Epithelial cell of prostate (primary cell): ENCODE measurements at regions not wholly inside any gene's neighbourhood (a gene's known extent, or its start where the extent isn't known, plus 50 kb on each side); places are given as distances from the start of the nearest gene placed in this dataset.

Experiments used
- DNase-seq: peaks from one replicate; pipeline ENCODE4 v3.0.0-alpha.2; 2011; ENCODE audit warnings: low read depth, low spot score
- H3K27ac ChIP-seq: fragments of 450-650 bp; 2 replicates; pipeline ENCODE4 v1.5.1; 2017; ENCODE audit warnings: mild to moderate bottlenecking

GRCh38 chr1:84090447-84091245, 53.4 kb upstream of the PRKACB start:
- DNase-seq: no peak
- H3K27ac ChIP-seq: no peak overlapping the region

GRCh38 chr1:84089867-84090266, 54.2 kb upstream of the PRKACB start:
- peak overlapping the region; percentile 2 for H3K27ac ChIP-seq
- DNase-seq: no peak

- DNase-seq: peak; percentile 64
- peak overlapping the region; percentile 2 for H3K27ac ChIP-seq
Measured at GRCh38 chr1:84089465-84089864, 54.6 kb upstream of the PRKACB start.

GRCh38 chr1:84086616-84087015, 57.5 kb upstream of the PRKACB start:
- no peak overlapping the region for H3K27ac ChIP-seq
- DNase-seq: no peak

GRCh38 chr1:84086189-84086588, 57.9 kb upstream of the PRKACB start:
- no peak for DNase-seq

DNA sequence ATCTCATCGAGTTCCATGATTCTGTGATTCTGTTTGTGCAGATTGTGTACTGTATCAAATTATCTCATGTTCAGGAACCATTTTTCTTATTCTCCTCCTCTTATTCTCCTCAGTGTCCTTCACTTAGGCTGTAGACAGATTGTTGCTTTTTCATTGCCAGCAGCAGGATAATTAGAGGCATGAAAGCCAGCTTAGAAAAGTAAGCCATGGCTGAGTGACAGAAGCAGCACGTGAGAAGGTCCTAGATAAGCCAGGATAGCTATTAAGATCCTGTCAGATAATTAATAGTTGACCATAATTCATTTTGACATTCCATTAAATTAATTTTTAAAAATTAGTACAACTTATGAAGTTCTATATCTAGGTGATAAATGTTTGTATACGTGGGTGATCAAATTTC, 60.8 kb upstream of the PRKACB start:
- no peak for DNase-seq
- no peak overlapping the region for H3K27ac ChIP-seq

More at GRCh38 chr1:84086189-84086588, 57.9 kb upstream of the PRKACB start:
- H3K27ac ChIP-seq: no peak overlapping the region

GRCh38 chr1:84078842-84079202, 65.2 kb upstream of the PRKACB start:
- H3K27ac ChIP-seq: no peak overlapping the region

GRCh38 chr1:84078108-84078841, 65.8 kb upstream of the PRKACB start:
- H3K27ac ChIP-seq: peak overlapping the region; percentile 40
- DNase-seq: no peak

More at GRCh38 chr1:84078842-84079202, 65.2 kb upstream of the PRKACB start:
- no peak for DNase-seq

- peak overlapping the region; percentile 40 for H3K27ac ChIP-seq
- no peak for DNase-seq
Measured at GRCh38 chr1:84077476-84078107, 66.5 kb upstream of the PRKACB start.

- DNase-seq: no peak
- H3K27ac ChIP-seq: no peak overlapping the region
Measured at GRCh38 chr1:84073266-84073665, 70.8 kb upstream of the PRKACB start.

DNA sequence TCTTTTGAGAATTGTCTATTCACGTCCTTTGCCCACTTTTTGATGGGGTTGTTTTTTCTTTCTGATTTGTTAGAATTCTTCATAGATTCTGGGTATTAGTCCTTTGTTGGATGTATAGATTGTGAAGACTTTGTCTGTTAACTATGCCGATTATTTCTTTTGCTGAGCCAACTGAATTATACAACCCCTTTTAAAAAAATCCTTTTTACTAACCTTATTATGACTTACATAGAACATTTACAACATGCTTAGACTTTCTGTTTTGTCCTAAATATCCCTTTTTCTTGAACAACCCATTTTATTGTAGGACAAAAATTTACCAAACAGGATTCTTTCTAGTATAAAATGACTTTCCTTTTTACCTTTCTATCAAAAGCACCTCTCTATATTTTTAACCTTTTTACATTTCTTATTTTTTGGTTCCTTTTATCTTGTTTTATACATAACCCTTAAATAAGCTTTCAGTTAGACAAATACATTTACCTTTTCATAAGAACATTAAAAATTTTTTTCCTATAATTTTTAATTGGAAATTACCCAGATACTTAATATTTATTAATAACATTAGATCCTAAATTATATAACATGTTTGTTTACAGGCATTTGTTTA, 70.4 kb upstream of the TTLL7 start:
- no peak overlapping the region for H3K27ac ChIP-seq
- no peak for DNase-seq

DNA sequence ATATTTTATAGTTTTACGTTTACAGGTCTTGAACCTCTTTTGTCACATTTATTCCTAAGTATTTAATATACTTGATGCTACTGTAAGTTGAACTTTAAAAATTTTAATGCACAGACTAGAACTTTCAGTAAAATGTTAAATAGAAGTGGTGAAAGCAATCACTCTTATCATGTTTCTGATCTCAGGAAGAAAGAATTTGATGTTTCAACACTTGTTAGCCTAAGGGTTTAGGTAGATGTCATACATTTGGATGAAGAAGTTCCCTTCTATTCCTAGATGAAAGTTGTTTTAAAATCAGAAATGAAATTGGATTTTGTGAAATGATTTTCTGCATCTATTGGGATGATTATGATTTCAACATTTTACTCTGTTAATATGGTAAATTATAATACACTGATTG, 63.6 kb upstream of the TTLL7 start:
- H3K27ac ChIP-seq: peak overlapping the region; percentile 20
- DNase-seq: no peak

DNA sequence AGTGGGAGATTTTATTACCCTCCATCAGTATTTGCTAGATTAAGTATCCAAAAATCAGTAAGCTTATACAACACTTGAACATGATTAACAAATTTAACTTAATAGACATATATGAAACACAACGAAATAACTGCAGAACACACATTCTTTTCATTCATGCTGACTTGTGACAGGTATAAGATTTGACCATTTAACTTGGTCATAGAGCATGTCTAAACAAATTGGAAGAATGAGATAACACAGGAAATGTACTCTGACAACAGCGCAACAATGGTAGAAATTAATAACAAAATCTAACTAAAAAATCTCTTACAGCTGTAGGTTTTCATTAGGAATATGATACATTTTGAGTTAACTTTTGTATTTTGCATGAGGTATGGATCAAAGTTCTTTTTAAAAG, 62.4 kb upstream of the TTLL7 start:
- DNase-seq: no peak
- H3K27ac ChIP-seq: peak overlapping the region; percentile 20

GRCh38 chr1:84060781-84061180, 61.8 kb upstream of the TTLL7 start:
- H3K27ac ChIP-seq: peak overlapping the region; percentile 20
- no peak for DNase-seq

GRCh38 chr1:84048820-84049219, 49.9 kb upstream of the TTLL7 start:
- DNase-seq: no peak
- H3K27ac ChIP-seq: no peak overlapping the region
